H1 (cell line): ENCODE measurements at regions not wholly inside any gene's neighbourhood (a gene's known extent, or its start where the extent isn't known, plus 50 kb on each side); places are given as distances from the start of the nearest gene placed in this dataset.
A peak's percentile ranks its signal among the peaks of the same experiment; 100 is the strongest.

ENCODE experiments used
- CTCF ChIA-PET: fragments of 300-600 bp; sonication (Branson Sonifier 250); formaldehyde crosslinking; loops from one replicate; lab custom pipeline; 2021; ENCODE audit not compliant: partially characterized antibody; lab: Charles Lee
- POLR2A ChIA-PET: fragments of 300-600 bp; sonication (Branson Sonifier 250); formaldehyde crosslinking; loops from one replicate; lab custom pipeline; 2021; ENCODE audit warnings: inconsistent platforms; ENCODE audit not compliant: partially characterized antibody; lab: Charles Lee
- DNase-seq, 2 experiments: peaks; one replicate each; pipeline versions ENCODE4 v3.0.0 to v3.0.0-alpha.2; 2010 to 2022; ENCODE audit warnings: low spot score in 2 of 2, low read depth in 1 of 2, mixed read lengths in 1 of 2
- FAIRE-seq: peaks from 2 replicates; lab custom pipeline; 2011; peaks lifted over from hg19 to GRCh38; lab: Jason Lieb, UNC
- H2AFZ ChIP-seq: 2 replicates; pipeline ENCODE4 v1.8.1; 2012; ENCODE audit warnings: low read length, inconsistent platforms
- H2AK5ac ChIP-seq: 2 replicates; pipeline ENCODE4 v1.6.1; 2013; ENCODE audit warnings: low read depth, low read length
- H2BK120ac ChIP-seq: replicated peaks from 2 replicates; pipeline ENCODE3; 2013; ENCODE audit warnings: low read depth, low read length, inconsistent platforms
- H2BK12ac ChIP-seq: 2 replicates; pipeline ENCODE4 v1.6.1; 2013; ENCODE audit warnings: low read depth, low read length
- H2BK15ac ChIP-seq: 2 replicates; pipeline ENCODE4 v1.6.1; 2013; ENCODE audit warnings: low read length
- H2BK20ac ChIP-seq: 2 replicates; pipeline ENCODE4 v1.6.1; 2013; ENCODE audit warnings: low read length
- H2BK5ac ChIP-seq: 2 replicates; pipeline ENCODE4 v1.6.1; 2013; ENCODE audit warnings: low read depth, low read length
- H3K14ac ChIP-seq: 2 replicates; pipeline ENCODE4 v1.6.1; 2013; ENCODE audit warnings: inconsistent platforms; ENCODE audit not compliant: insufficient read length
- H3K18ac ChIP-seq: 2 replicates; pipeline ENCODE4 v1.6.1; 2013; ENCODE audit warnings: low read length; ENCODE audit errors: extremely low read depth
- H3K23ac ChIP-seq: 2 replicates; pipeline ENCODE4 v1.6.1; 2013; ENCODE audit warnings: inconsistent platforms; ENCODE audit not compliant: insufficient read length
- H3K23me2 ChIP-seq: 2 replicates; pipeline ENCODE4 v1.6.1; 2013; ENCODE audit warnings: low read depth, low read length
- H3K27ac ChIP-seq: 2 replicates; pipeline ENCODE4 v1.6.1; 2011; ENCODE audit warnings: low read depth, low read length, inconsistent platforms
- H3K27me3 ChIP-seq, 4 experiments: replicated peaks in 1 of 4; 1 replicate in 1 of 4; 2 replicates in 3 of 4; pipeline versions ENCODE4 v1.6.1 to v1.8.1; 2011 to 2013; ENCODE audit warnings: low read length in 3 of 4, mild to moderate bottlenecking in 3 of 4, inconsistent platforms in 2 of 4, mixed read lengths in 2 of 4, moderate library complexity in 1 of 4; ENCODE audit not compliant: control insufficient read depth in 3 of 4, insufficient read depth in 3 of 4; ENCODE audit errors: extremely low read depth in 1 of 4
- H3K36me3 ChIP-seq, 4 experiments: 2 replicates each; pipeline versions ENCODE4 v1.6.1 to v1.8.1; 2011 to 2013; ENCODE audit warnings: mild to moderate bottlenecking in 4 of 4, low read length in 3 of 4, moderate library complexity in 2 of 4, control low read depth in 1 of 4, inconsistent platforms in 1 of 4; ENCODE audit not compliant: insufficient read depth in 4 of 4, control insufficient read depth in 2 of 4
- H3K4ac ChIP-seq: replicated peaks from 2 replicates; pipeline ENCODE3; 2013; ENCODE audit warnings: low read length, low read depth, mixed read lengths, inconsistent platforms; ENCODE audit not compliant: insufficient read length
- H3K4me1 ChIP-seq, 4 experiments: replicated peaks in 1 of 4; 1 replicate in 1 of 4; 2 replicates in 3 of 4; pipeline versions ENCODE4 v1.6.1 to v1.8.1; 2011 to 2013; ENCODE audit warnings: low read length in 3 of 4, inconsistent platforms in 2 of 4, mixed read lengths in 1 of 4; ENCODE audit not compliant: insufficient read depth in 4 of 4, control insufficient read depth in 3 of 4
- H3K4me2 ChIP-seq, 2 experiments: 2 replicates each; pipeline versions ENCODE4 v1.6.1 to v1.8.1; 2011 to 2013; ENCODE audit warnings: low read depth in 2 of 2, low read length in 2 of 2, control low read depth in 1 of 2, inconsistent platforms in 1 of 2, mild to moderate bottlenecking in 1 of 2; ENCODE audit not compliant: insufficient read depth in 1 of 2
- H3K4me3 ChIP-seq, 4 experiments: fragments of 200-600, 300-600 bp in 1 of 4; sonication (generic), shearing (Covaris generic), sonication (Bioruptor Twin) in 1 of 4; 2 replicates each; pipeline versions ENCODE4 v1.5.1 to v1.8.1; 2011 to 2016; ENCODE audit warnings: low read length in 4 of 4, low read depth in 3 of 4, control low read depth in 2 of 4, inconsistent platforms in 2 of 4, mild to moderate bottlenecking in 2 of 4, mixed read lengths in 1 of 4, moderate library complexity in 1 of 4; ENCODE audit not compliant: insufficient read depth in 2 of 4; ENCODE audit errors: extremely low read depth in 1 of 4
- H3K56ac ChIP-seq: replicated peaks from 2 replicates; pipeline ENCODE3; 2013; ENCODE audit warnings: low read depth, mild to moderate bottlenecking, mixed read lengths, low read length, inconsistent platforms; ENCODE audit not compliant: insufficient read length
- H3K79me1 ChIP-seq: 2 replicates; pipeline ENCODE4 v1.6.1; 2013; ENCODE audit warnings: low read depth, low read length, control low read depth
- H3K79me2 ChIP-seq, 2 experiments: 2 replicates each; pipeline versions ENCODE4 v1.6.1 to v1.8.1; 2012 to 2013; ENCODE audit warnings: low read length in 2 of 2, mild to moderate bottlenecking in 2 of 2, inconsistent platforms in 1 of 2; ENCODE audit not compliant: insufficient read depth in 2 of 2, control insufficient read depth in 1 of 2
- H3K9ac ChIP-seq, 4 experiments: replicated peaks in 1 of 4; 1 replicate in 1 of 4; 2 replicates in 3 of 4; pipeline versions ENCODE4 v1.6.1 to v1.8.1; 2011 to 2013; ENCODE audit warnings: low read depth in 3 of 4, low read length in 3 of 4, control low read depth in 2 of 4, mild to moderate bottlenecking in 2 of 4, moderate library complexity in 2 of 4, inconsistent platforms in 1 of 4; ENCODE audit errors: extremely low read depth in 1 of 4
- H3K9me3 ChIP-seq, 2 experiments: 2 replicates each; pipeline versions ENCODE4 v1.6.1 to v1.8.1; 2012 to 2013; ENCODE audit warnings: mild to moderate bottlenecking in 2 of 2, moderate library complexity in 2 of 2, control low read depth in 1 of 2, inconsistent platforms in 1 of 2, low read depth in 1 of 2, low read length in 1 of 2, mixed read lengths in 1 of 2; ENCODE audit not compliant: insufficient read depth in 2 of 2
- H4K20me1 ChIP-seq, 2 experiments: replicated peaks in 1 of 2; 2 replicates each; pipeline versions ENCODE3 to v1.8.1; 2011 to 2013; ENCODE audit warnings: inconsistent platforms in 2 of 2, low read length in 2 of 2, mild to moderate bottlenecking in 1 of 2; ENCODE audit not compliant: insufficient read depth in 2 of 2, control insufficient read depth in 1 of 2
- H4K5ac ChIP-seq: 2 replicates; pipeline ENCODE4 v1.6.1; 2013; ENCODE audit warnings: low read length, low read depth, mixed read lengths, inconsistent platforms; ENCODE audit not compliant: insufficient read length
- H4K8ac ChIP-seq: 2 replicates; pipeline ENCODE4 v1.8.0; 2013; ENCODE audit warnings: mild to moderate bottlenecking, moderate library complexity, low read length, inconsistent platforms; ENCODE audit not compliant: insufficient read depth; ENCODE audit errors: extremely low read depth
- H4K91ac ChIP-seq: replicated peaks from 2 replicates; pipeline ENCODE3; 2013; ENCODE audit warnings: low read length, mixed read lengths, inconsistent platforms; ENCODE audit not compliant: insufficient read length
- CHD2 ChIP-seq: IDR thresholded peaks from 2 replicates; pipeline ENCODE4 v1.6.1; 2012; ENCODE audit warnings: low read length, improper control_type of control experiment
- CTBP2 ChIP-seq: IDR thresholded peaks from 2 replicates; pipeline ENCODE4 v1.7.0; 2011; ENCODE audit warnings: borderline replicate concordance, mild to moderate bottlenecking, moderate library complexity, mixed read lengths, low read length; ENCODE audit not compliant: insufficient read depth, insufficient read length
- E2F6 ChIP-seq: IDR thresholded peaks from 2 replicates; pipeline ENCODE4 v1.6.1; 2012; ENCODE audit warnings: inconsistent platforms
- GABPA ChIP-seq: IDR thresholded peaks from 2 replicates; pipeline ENCODE4 v1.6.1; 2011; ENCODE audit warnings: mild to moderate bottlenecking, low read length, moderate library complexity, borderline replicate concordance; ENCODE audit not compliant: insufficient read depth
- JUND ChIP-seq: IDR thresholded peaks from 2 replicates; pipeline ENCODE4 v1.6.1; 2011; ENCODE audit warnings: mild to moderate bottlenecking, improper control_type of control experiment, low read length
- KDM1A ChIP-seq: fragments of 200-600, 300-600 bp; sonication (generic); IDR thresholded peaks from 2 replicates; pipeline ENCODE4 v1.7.1; 2016; ENCODE audit warnings: mild to moderate bottlenecking, low read length, borderline replicate concordance
- MAX ChIP-seq: IDR thresholded peaks from 2 replicates; pipeline ENCODE4 v1.6.1; 2012; ENCODE audit warnings: inconsistent platforms
- SIN3A ChIP-seq, 2 experiments: IDR thresholded peaks in 1 of 2; conservative IDR thresholded peaks in 1 of 2; 2 replicates each; pipeline ENCODE4 v1.6.1; 2011 to 2012; ENCODE audit warnings: low read length in 2 of 2, improper control_type of control experiment in 1 of 2, low read depth in 1 of 2, mild to moderate bottlenecking in 1 of 2
- SIX5 ChIP-seq: IDR thresholded peaks from 2 replicates; pipeline ENCODE4 v1.6.1; 2011; ENCODE audit warnings: mild to moderate bottlenecking, low read depth, low read length
- YY1 ChIP-seq: IDR thresholded peaks from 2 replicates; pipeline ENCODE4 v1.6.1; 2011; ENCODE audit warnings: low read depth, mild to moderate bottlenecking, low read length
- WGBS, 2 experiments: shearing (Covaris generic) in 1 of 2; methylation state at CpG; one replicate each; pipeline versions ENCODE4 v1.1.6 to v1.1.7; 2013 to 2015; ENCODE audit warnings: low lambda C conversion rate in 2 of 2, mixed read lengths in 2 of 2, inconsistent platforms in 1 of 2, low coverage in 1 of 2, missing lambda C conversion rate in 1 of 2; ENCODE audit not compliant: insufficient replicate concordance in 2 of 2, insufficient coverage in 1 of 2, insufficient read length in 1 of 2; ENCODE audit errors: extremely low coverage in 1 of 2, missing lambda C conversion rate in 1 of 2; 5-methylcytosine and 5-hydroxymethylcytosine counted together

- Histone ChIP-seq H3K4me2 (no peak overlapping the region), H4K5ac (no peak overlapping the region), H3K36me3 (no peaks in the 10 kb centered on the region), H3K4ac (no peak overlapping the region), H3K23me2 (no peaks in the 10 kb centered on the region), H2AK5ac (no peak overlapping the region), H3K23ac (no peak overlapping the region), H2BK12ac (no peak overlapping the region), H4K8ac (peak overlapping the region; percentile 62; the same call in 1 of the 2 replicates), H3K79me1 (no peaks in the 10 kb centered on the region), H3K4me3 (no peak overlapping the region), H3K27ac (no peak overlapping the region), H2BK20ac (no peak overlapping the region), H2AFZ (no peak overlapping the region), H3K56ac (no peak overlapping the region), H2BK5ac (no peak overlapping the region), H3K79me2 (no peaks in the 10 kb centered on the region), H2BK120ac (no peak overlapping the region), H2BK15ac (no peak overlapping the region), H3K4me1 (no peaks in the 10 kb centered on the region), H3K9ac (no peak overlapping the region), H4K91ac (no peak overlapping the region), H3K18ac (no peak overlapping the region), H4K20me1 (no peaks in the 10 kb centered on the region)
- CTCF ChIA-PET, result interaction anchor here (0.6 to 1.7 kb wide), 8 partner anchors 12 to 329 kb away, joined by 3 to 6 read pairs (median 4); no protein-coding TSS in a partner anchor
- POLR2A ChIA-PET, result no interaction called here
- FAIRE-seq, result no peak
- DNase-seq, result no peak
- 87% methylated on average over 15 of the region's 15 CpGs; no CpG with 5 or more reads in 1 of the 2 experiments for WGBS, 2 experiments
- no peak for TF ChIP-seq CTBP2
- TF ChIP-seq SIX5, result no peak
- TF ChIP-seq GABPA, result no peak
- no peak for TF ChIP-seq E2F6
- TF ChIP-seq YY1, result no peak
- no peak for TF ChIP-seq SIN3A (conservative IDR thresholded peaks at IDR 0.05 in 1 of 2, IDR thresholded peaks at IDR 0.05 in 1 of 2; ENCODE audit: low read depth in 1 of 2, low read length in 2 of 2)
- no peak for TF ChIP-seq JUND
- no peak for TF ChIP-seq MAX
- no peak for TF ChIP-seq KDM1A
- no peak for TF ChIP-seq CHD2
- TF ChIP-seq, all 59 proteins: peak for 0
- Histone ChIP-seq H3K9me3 (no peaks in the 10 kb centered on the region), H3K14ac (no peak overlapping the region), H3K27me3 (no peaks in the 10 kb centered on the region)
These were observed 67.6 kb upstream of the SLC25A33 start for GRCh38 chr1:9471679-9472078.
